ENCODE measurements at regions not wholly inside any gene's neighbourhood (a gene's known extent, or its start where the extent isn't known, plus 50 kb on each side); places are given as distances from the start of the nearest gene placed in this dataset.

DNA sequence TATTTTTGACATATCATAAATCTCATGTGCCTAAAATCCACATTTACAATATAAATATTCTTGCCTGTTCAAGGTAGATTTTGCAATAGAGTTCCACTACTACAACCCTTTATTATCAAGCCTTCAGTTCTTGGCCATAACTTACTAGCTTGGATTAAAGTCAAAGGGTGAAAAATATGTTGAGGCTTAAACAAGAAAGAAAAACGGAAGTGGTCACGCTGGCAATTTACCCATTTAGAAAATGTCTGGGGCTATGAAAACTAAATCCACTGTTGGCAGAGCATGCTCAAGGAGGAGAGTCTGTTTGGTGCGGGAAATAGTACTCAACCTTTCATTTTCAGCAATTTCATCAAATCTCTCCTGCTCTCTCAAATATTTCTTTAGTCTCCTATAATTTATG is 209.8 kb upstream of the RHOBTB1 start:
- TF ChIP-seq, protein P1, sequence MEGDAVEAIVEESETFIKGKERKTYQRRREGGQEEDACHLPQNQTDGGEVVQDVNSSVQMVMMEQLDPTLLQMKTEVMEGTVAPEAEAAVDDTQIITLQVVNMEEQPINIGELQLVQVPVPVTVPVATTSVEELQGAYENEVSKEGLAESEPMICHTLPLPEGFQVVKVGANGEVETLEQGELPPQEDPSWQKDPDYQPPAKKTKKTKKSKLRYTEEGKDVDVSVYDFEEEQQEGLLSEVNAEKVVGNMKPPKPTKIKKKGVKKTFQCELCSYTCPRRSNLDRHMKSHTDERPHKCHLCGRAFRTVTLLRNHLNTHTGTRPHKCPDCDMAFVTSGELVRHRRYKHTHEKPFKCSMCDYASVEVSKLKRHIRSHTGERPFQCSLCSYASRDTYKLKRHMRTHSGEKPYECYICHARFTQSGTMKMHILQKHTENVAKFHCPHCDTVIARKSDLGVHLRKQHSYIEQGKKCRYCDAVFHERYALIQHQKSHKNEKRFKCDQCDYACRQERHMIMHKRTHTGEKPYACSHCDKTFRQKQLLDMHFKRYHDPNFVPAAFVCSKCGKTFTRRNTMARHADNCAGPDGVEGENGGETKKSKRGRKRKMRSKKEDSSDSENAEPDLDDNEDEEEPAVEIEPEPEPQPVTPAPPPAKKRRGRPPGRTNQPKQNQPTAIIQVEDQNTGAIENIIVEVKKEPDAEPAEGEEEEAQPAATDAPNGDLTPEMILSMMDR (IDR thresholded peaks at IDR 0.05; ENCODE audit: insufficient read depth, low read length, severe bottlenecking) = no peak
- no peaks in the 10 kb centered on the region for H3K27me3 ChIP-seq (ENCODE audit: control insufficient read depth, insufficient read depth, low read length)
- H3K36me3 ChIP-seq (ENCODE audit: control insufficient read depth, insufficient read depth, low read length) = no peaks in the 10 kb centered on the region
- FAIRE-seq (no peak), DNase-seq (ENCODE audit: low read depth) (no peak)
- no peak overlapping the region for H3K4me3 ChIP-seq (ENCODE audit: low read depth, low read length)

DNA sequence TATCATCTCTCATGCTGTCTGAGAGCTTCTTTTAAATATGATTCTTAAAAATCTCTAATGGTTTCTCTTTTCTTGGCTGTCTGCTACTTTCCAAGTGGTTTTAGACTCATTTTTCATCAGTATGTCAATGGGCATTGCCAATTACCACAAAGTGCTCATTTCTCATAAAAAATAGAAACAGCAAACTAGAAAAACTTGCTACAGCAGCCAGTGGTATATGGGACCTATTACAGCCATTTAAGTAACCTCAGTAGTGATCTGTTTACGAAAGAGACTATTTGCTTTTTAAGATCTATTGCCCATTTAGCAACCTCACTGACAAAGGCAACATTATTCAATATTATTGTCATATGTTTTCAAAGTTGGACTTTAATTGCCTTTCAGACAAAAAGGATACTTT is 207.1 kb upstream of the RHOBTB1 start:
- TF ChIP-seq, protein P1 (IDR thresholded peaks at IDR 0.05; ENCODE audit: insufficient read depth, low read length, severe bottlenecking) = no peak
- H3K4me3 ChIP-seq (ENCODE audit: low read depth, low read length) = no peak overlapping the region
- FAIRE-seq (no peak), DNase-seq (ENCODE audit: low read depth) (no peak)
- H3K36me3 ChIP-seq (ENCODE audit: control insufficient read depth, insufficient read depth, low read length) = no peaks in the 10 kb centered on the region
- no peaks in the 10 kb centered on the region for H3K27me3 ChIP-seq (ENCODE audit: control insufficient read depth, insufficient read depth, low read length)

DNA sequence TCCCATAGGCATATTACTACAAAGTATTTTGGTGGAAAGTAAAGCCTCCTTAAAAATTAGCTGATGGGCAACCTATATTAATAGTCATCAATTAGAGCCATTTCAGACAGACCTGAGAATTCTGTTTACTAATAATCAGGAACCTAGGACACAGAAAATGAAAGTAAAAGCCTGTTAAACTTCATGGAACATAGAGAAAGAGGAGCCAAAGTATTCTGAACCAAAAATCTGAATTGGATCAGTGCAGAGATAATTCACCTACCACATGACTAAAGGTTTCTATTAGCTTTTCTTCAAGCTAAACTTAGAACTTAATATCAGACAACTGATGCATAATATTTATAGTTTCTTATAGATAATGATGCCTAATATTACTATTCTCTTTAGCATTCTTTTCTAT is 204.5 kb upstream of the RHOBTB1 start:
- no peaks in the 10 kb centered on the region for H3K36me3 ChIP-seq (ENCODE audit: control insufficient read depth, insufficient read depth, low read length)
- H3K4me3 ChIP-seq (ENCODE audit: low read depth, low read length) = no peak overlapping the region
- H3K27me3 ChIP-seq (ENCODE audit: control insufficient read depth, insufficient read depth, low read length) = no peaks in the 10 kb centered on the region
- TF ChIP-seq, protein P1 (IDR thresholded peaks at IDR 0.05; ENCODE audit: insufficient read depth, low read length, severe bottlenecking) = no peak
- DNase-seq (ENCODE audit: low read depth) (no peak), FAIRE-seq (no peak)

DNA sequence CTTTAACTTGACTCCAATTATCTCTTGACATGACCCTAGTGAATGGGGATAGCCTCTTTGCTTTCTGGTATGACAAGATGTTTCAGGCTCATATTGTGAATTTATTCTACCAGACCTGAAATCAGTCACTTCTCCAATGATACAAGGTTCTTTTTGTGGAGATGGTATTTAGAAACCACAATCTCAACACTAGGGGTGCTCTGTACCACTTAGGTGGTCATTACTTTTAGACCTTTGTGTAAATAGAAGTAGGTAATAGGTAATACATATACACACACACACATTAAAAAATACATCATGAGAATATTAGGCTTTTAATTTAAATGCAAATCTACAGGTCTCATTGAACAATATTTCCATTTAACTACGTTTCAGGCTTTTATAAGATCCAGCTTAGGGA is 199.0 kb upstream of the RHOBTB1 start:
- H3K4me3 ChIP-seq (ENCODE audit: low read depth, low read length) = no peak overlapping the region
- FAIRE-seq (no peak), DNase-seq (ENCODE audit: low read depth) (no peak)
- TF ChIP-seq, protein P1 (IDR thresholded peaks at IDR 0.05; ENCODE audit: insufficient read depth, low read length, severe bottlenecking) = no peak
- H3K36me3 ChIP-seq (ENCODE audit: control insufficient read depth, insufficient read depth, low read length) = no peaks in the 10 kb centered on the region
- no peaks in the 10 kb centered on the region for H3K27me3 ChIP-seq (ENCODE audit: control insufficient read depth, insufficient read depth, low read length)

DNA sequence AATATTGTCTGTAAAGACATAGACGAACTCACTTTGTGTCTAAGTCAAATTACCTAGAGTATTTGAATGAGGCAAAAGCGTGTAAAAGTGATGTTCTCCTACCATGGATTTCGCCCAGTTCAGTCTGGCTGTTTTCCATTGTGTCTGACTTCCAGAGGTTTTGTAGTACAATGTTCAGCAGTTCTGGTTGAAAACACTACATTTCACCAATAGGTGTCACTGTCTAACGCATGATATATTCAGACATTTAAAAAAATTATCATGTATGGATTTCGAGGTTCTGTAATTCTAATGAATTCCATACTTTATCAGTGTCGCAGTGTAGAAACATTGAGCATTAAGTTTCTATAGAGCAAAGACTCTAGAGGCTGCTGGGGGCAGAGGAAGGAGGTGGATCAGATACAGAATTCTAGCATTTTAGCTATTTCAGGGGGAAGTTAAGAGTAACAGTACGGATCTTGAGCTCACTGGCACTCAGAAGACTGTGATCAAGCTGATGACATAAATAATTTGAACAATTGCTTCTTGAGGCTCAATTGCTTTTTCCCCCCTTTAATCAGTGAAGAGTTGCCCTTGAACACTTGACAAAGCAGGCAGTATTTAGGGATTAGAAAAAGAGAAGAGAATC is 196.9 kb upstream of the RHOBTB1 start:
- DNase-seq (ENCODE audit: low read depth) (peak; percentile 69), FAIRE-seq (no peak)
- no peaks in the 10 kb centered on the region for H3K36me3 ChIP-seq (ENCODE audit: control insufficient read depth, insufficient read depth, low read length)
- H3K4me3 ChIP-seq (ENCODE audit: low read depth, low read length) = no peak overlapping the region
- no peaks in the 10 kb centered on the region for H3K27me3 ChIP-seq (ENCODE audit: control insufficient read depth, insufficient read depth, low read length)
- TF ChIP-seq, protein P1 (IDR thresholded peaks at IDR 0.05; ENCODE audit: insufficient read depth, low read length, severe bottlenecking) = peak; percentile 40

DNA sequence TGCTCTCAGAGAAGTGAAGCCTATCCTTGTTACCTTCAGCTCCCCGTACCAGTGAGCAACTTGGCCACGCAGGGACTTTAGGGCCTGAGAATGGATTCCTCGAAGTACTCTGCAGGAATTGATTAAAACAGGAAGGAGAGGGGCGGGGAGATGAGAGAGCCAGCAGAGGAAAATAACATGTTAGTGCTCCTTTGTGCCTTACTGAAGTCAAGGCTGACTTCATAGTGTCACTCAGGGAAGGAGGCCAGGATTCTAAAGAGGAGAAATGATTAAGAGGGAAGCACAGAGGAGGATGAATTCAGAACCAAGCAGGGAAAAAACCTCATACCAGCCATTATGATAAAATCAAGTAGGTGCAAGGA is 195.6 kb upstream of the RHOBTB1 start:
- TF ChIP-seq, protein P1 (IDR thresholded peaks at IDR 0.05; ENCODE audit: insufficient read depth, low read length, severe bottlenecking) = no peak
- H3K4me3 ChIP-seq (ENCODE audit: low read depth, low read length) = no peak overlapping the region
- no peaks in the 10 kb centered on the region for H3K36me3 ChIP-seq (ENCODE audit: control insufficient read depth, insufficient read depth, low read length)
- FAIRE-seq (no peak), DNase-seq (ENCODE audit: low read depth) (no peak)
- no peaks in the 10 kb centered on the region for H3K27me3 ChIP-seq (ENCODE audit: control insufficient read depth, insufficient read depth, low read length)

Measured in bronchial epithelial cell (primary cell).